ENCODE measurements at regions not wholly inside any gene's neighbourhood (a gene's known extent, or its start where the extent isn't known, plus 50 kb on each side); places are given as distances from the start of the nearest gene placed in this dataset.
"Not testable (repeated sequence)": the region's sequence is repeated elsewhere in the genome, so short reads cannot be mapped to it uniquely, and the experiment has no call there.

GRCh38 chrX:13401724-13402123 lies 81.9 kb upstream of the ATXN3L start:
- DNase-seq (ENCODE audit: low spot score) (no peak), ATAC-seq (no peak)
- intact Hi-C loops (cut with DNase I): loop anchor here (1.0 kb wide), 1 partner anchor 13 kb away; no protein-coding TSS in a partner anchor

- DNase-seq (ENCODE audit: low spot score): no peak
- intact Hi-C loops (cut with DNase I): no loop called here
- ATAC-seq: no peak
These were observed 79.0 kb upstream of the ATXN3L start for GRCh38 chrX:13398839-13399238.

GRCh38 chrX:13397878-13398818 lies 78.3 kb upstream of the ATXN3L start:
- ATAC-seq: peak; percentile 85
- intact Hi-C loops (cut with DNase I): no loop called here
- no peak for DNase-seq (ENCODE audit: low spot score)

GRCh38 chrX:13396924-13397323 lies 77.1 kb upstream of the ATXN3L start:
- ATAC-seq (no peak), DNase-seq (ENCODE audit: low spot score) (no peak)
- intact Hi-C loops (cut with DNase I): no loop called here

GRCh38 chrX:13389501-13389900 lies 69.6 kb upstream of the ATXN3L start:
- no peak for ATAC-seq
- no peak for DNase-seq (ENCODE audit: low spot score)
- intact Hi-C loops (cut with DNase I): no loop called here

- ATAC-seq (no peak), DNase-seq (ENCODE audit: low spot score) (no peak)
- intact Hi-C loops (cut with DNase I): loop anchor here (1.0 kb wide), 1 partner anchor 13 kb away; no protein-coding TSS in a partner anchor
These were observed 68.0 kb upstream of the ATXN3L start for GRCh38 chrX:13387666-13388494.

GRCh38 chrX:13386636-13387035 lies 66.8 kb upstream of the ATXN3L start:
- DNase-seq (ENCODE audit: low spot score): no peak
- ATAC-seq: no peak
- intact Hi-C loops (cut with DNase I): no loop called here

GRCh38 chrX:13386092-13386491 lies 66.2 kb upstream of the ATXN3L start:
- DNase-seq (ENCODE audit: low spot score) (no peak), ATAC-seq (no peak)
- intact Hi-C loops (cut with DNase I): no loop called here

- DNase-seq (ENCODE audit: low spot score) (no peak), ATAC-seq (no peak)
These were observed 64.1 kb upstream of the ATXN3L start for GRCh38 chrX:13383907-13384306.

GRCh38 chrX:13381514-13381913 lies 61.7 kb upstream of the ATXN3L start:
- ATAC-seq: no peak

More at GRCh38 chrX:13383907-13384306, 64.1 kb upstream of the ATXN3L start:
- intact Hi-C loops (cut with DNase I): no loop called here

GRCh38 chrX:13380211-13380610 lies 60.4 kb upstream of the ATXN3L start:
- intact Hi-C loops (cut with DNase I): no loop called here
- ATAC-seq: no peak
- DNase-seq (ENCODE audit: low spot score): no peak

More at GRCh38 chrX:13381514-13381913, 61.7 kb upstream of the ATXN3L start:
- intact Hi-C loops (cut with DNase I): no loop called here
- no peak for DNase-seq (ENCODE audit: low spot score)

- peak; percentile 52 for ATAC-seq
- DNase-seq (ENCODE audit: low spot score); intact Hi-C loops (cut with DNase I): not testable (repeated sequence)
These were observed 59.0 kb upstream of the ATXN3L start for GRCh38 chrX:13378562-13379518.

GRCh38 chrX:13377550-13377934 lies 57.7 kb upstream of the ATXN3L start:
- DNase-seq (ENCODE audit: low spot score) (no peak), ATAC-seq (peak; percentile 44)

GRCh38 chrX:13376857-13377549 lies 57.1 kb upstream of the ATXN3L start:
- DNase-seq (ENCODE audit: low spot score) (no peak), ATAC-seq (peak; percentile 82)
- intact Hi-C loops (cut with DNase I): no loop called here

More at GRCh38 chrX:13377550-13377934, 57.7 kb upstream of the ATXN3L start:
- intact Hi-C loops (cut with DNase I): no loop called here

GRCh38 chrX:13375596-13375995 lies 55.7 kb upstream of the ATXN3L start:
- DNase-seq (ENCODE audit: low spot score); ATAC-seq; intact Hi-C loops (cut with DNase I): not testable (repeated sequence)

- no peak for DNase-seq (ENCODE audit: low spot score)
- intact Hi-C loops (cut with DNase I): no loop called here
- ATAC-seq: no peak
These were observed 54.5 kb upstream of the ATXN3L start for GRCh38 chrX:13374364-13374763.

- intact Hi-C loops (cut with DNase I): no loop called here
- peak; percentile 56 for ATAC-seq
These were observed 53.8 kb upstream of the ATXN3L start for GRCh38 chrX:13373431-13374187.

More at GRCh38 chrX:13373431-13374187, 53.8 kb upstream of the ATXN3L start:
- DNase-seq (ENCODE audit: low spot score): no peak
